CD14-positive monocyte (primary cell): ENCODE measurements at regions not wholly inside any gene's neighbourhood (a gene's known extent, or its start where the extent isn't known, plus 50 kb on each side); places are given as distances from the start of the nearest gene placed in this dataset.

ENCODE experiments used
- DNase-seq, 3 donors: peaks; one replicate each; pipeline ENCODE4 v3.0.0-alpha.2; 2011 to 2022
- H2AFZ ChIP-seq: 2 replicates; pipeline ENCODE4 v1.6.0; 2012; ENCODE audit warnings: mild to moderate bottlenecking, low read depth, low read length, inconsistent platforms; ENCODE audit not compliant: insufficient read depth, poor library complexity, severe bottlenecking
- H3K27ac ChIP-seq, 2 donors: 1 replicate in 1 of 2; 2 replicates in 1 of 2; pipeline ENCODE4 v1.5.1; 2012 to 2013; ENCODE audit warnings: low read length in 2 of 2, control low read depth in 1 of 2, inconsistent platforms in 1 of 2, low read depth in 1 of 2, mild to moderate bottlenecking in 1 of 2
- H3K27me3 ChIP-seq, 2 donors: one replicate each; pipeline versions ENCODE4 v1.6.0 to v1.6.1; 2011 to 2013; ENCODE audit warnings: low read length in 2 of 2; ENCODE audit not compliant: control insufficient read depth in 2 of 2, insufficient read depth in 2 of 2
- H3K36me3 ChIP-seq, 2 donors: replicated peaks in 1 of 2; 1 replicate in 1 of 2; 2 replicates in 1 of 2; pipeline versions ENCODE4 v1.5.1 to v1.6.1; 2012 to 2013; ENCODE audit warnings: low read length in 2 of 2, control low read depth in 1 of 2, inconsistent platforms in 1 of 2, mild to moderate bottlenecking in 1 of 2; ENCODE audit not compliant: insufficient read depth in 2 of 2, control insufficient read depth in 1 of 2
- H3K4me1 ChIP-seq, 2 donors: 1 replicate in 1 of 2; 2 replicates in 1 of 2; pipeline versions ENCODE4 v1.5.1 to v1.6.1; 2012 to 2013; ENCODE audit warnings: low read length in 2 of 2, control low read depth in 1 of 2, inconsistent platforms in 1 of 2, mild to moderate bottlenecking in 1 of 2, moderate library complexity in 1 of 2; ENCODE audit not compliant: insufficient read depth in 2 of 2, control insufficient read depth in 1 of 2
- H3K4me2 ChIP-seq: replicated peaks from 2 replicates; pipeline ENCODE3; 2012; ENCODE audit warnings: low read length, moderate library complexity, mild to moderate bottlenecking; ENCODE audit not compliant: poor library complexity, severe bottlenecking; ENCODE audit errors: extremely low read depth
- H3K4me3 ChIP-seq, 3 experiments: fragments of 200-600 bp in 1 of 3; sonication (generic) in 1 of 3; replicated peaks in 1 of 3; 1 replicate in 2 of 3; 2 replicates in 1 of 3; pipeline ENCODE4 v1.5.1; 2011 to 2013; ENCODE audit warnings: low read length in 3 of 3, mild to moderate bottlenecking in 3 of 3, control low read depth in 2 of 3, low read depth in 2 of 3, inconsistent platforms in 1 of 3, moderate library complexity in 1 of 3
- H3K79me2 ChIP-seq: 2 replicates; pipeline ENCODE4 v1.6.0; 2012; ENCODE audit warnings: mild to moderate bottlenecking, control low read depth, inconsistent platforms, low read length, moderate library complexity; ENCODE audit not compliant: insufficient read depth
- H3K9ac ChIP-seq: 2 replicates; pipeline ENCODE4 v1.6.0; 2017; ENCODE audit warnings: low read length, mild to moderate bottlenecking; ENCODE audit not compliant: insufficient read depth, poor library complexity, severe bottlenecking
- H3K9me3 ChIP-seq, 2 donors: replicated peaks in 1 of 2; 1 replicate in 1 of 2; 2 replicates in 1 of 2; pipeline versions ENCODE4 v1.5.1 to v1.6.1; 2012 to 2013; ENCODE audit warnings: low read length in 2 of 2, control low read depth in 1 of 2; ENCODE audit not compliant: control insufficient read depth in 1 of 2, insufficient read depth in 1 of 2
- H4K20me1 ChIP-seq: 2 replicates; pipeline ENCODE4 v1.6.0; 2012; ENCODE audit warnings: mild to moderate bottlenecking, low read length, control low read depth, moderate library complexity; ENCODE audit not compliant: insufficient read depth
- H3K27ac Mint-ChIP-seq, 7 donors: one replicate each; pipeline ENCODE4 v1.8.0; 2020; ENCODE audit warnings: mild to moderate bottlenecking in 7 of 7, mixed read lengths in 7 of 7, moderate library complexity in 6 of 7, inconsistent platforms in 2 of 7
- H3K27me3 Mint-ChIP-seq, 3 donors: one replicate each; pipeline ENCODE4 v1.8.0; 2021 to 2022; ENCODE audit warnings: low read depth in 3 of 3, mild to moderate bottlenecking in 3 of 3, mixed read lengths in 3 of 3, moderate library complexity in 3 of 3, inconsistent platforms in 1 of 3
- H3K36me3 Mint-ChIP-seq, 2 donors: one replicate each; pipeline ENCODE4 v1.8.0; 2020; ENCODE audit warnings: mixed read lengths in 2 of 2, inconsistent platforms in 1 of 2, mild to moderate bottlenecking in 1 of 2
- H3K4me1 Mint-ChIP-seq: one replicate; pipeline ENCODE4 v1.8.0; 2020; ENCODE audit warnings: mild to moderate bottlenecking, mixed read lengths
- H3K4me3 Mint-ChIP-seq, 2 donors: one replicate each; pipeline ENCODE4 v1.8.0; 2020; ENCODE audit warnings: mild to moderate bottlenecking in 2 of 2, mixed read lengths in 2 of 2, moderate library complexity in 1 of 2
- H3K9me3 Mint-ChIP-seq, 7 donors: one replicate each; pipeline ENCODE4 v1.8.0; 2020 to 2022; ENCODE audit warnings: mixed read lengths in 7 of 7, mild to moderate bottlenecking in 6 of 7, moderate library complexity in 6 of 7, inconsistent platforms in 2 of 7
- CTCF ChIP-seq: fragments of 200-600 bp; IDR thresholded peaks from one replicate; pipeline ENCODE4 v1.8.0; 2022; ENCODE audit warnings: antibody characterized with exemption, mild to moderate bottlenecking
- WGBS: methylation state at CpG from one replicate; pipeline ENCODE4 v1.1.5; 2013; ENCODE audit warnings: missing lambda C conversion rate; ENCODE audit not compliant: insufficient coverage; 5-methylcytosine and 5-hydroxymethylcytosine counted together
- intact Hi-C, 2 donors: fragments of 100-400 bp; cut with micrococcal nuclease; formaldehyde crosslinking; loops; one replicate each; pipeline versions ENCODE4 v1.15.0 to v1.15.1; 2023

- H3K9me3 Mint-ChIP-seq, result peaks cover 0 to 2% (median 0%) of the 10 kb centered on the region in 7 donors
- Histone ChIP-seq H3K79me2 (no peaks in the 10 kb centered on the region), H3K9ac (no peak overlapping the region), H3K9me3 (no peaks in the 10 kb centered on the region), H3K27ac (no peak overlapping the region), H2AFZ (no peak overlapping the region), H3K4me3 (no peak overlapping the region), H3K27me3 (no peaks in the 10 kb centered on the region), H4K20me1 (no peaks in the 10 kb centered on the region), H3K36me3 (no peaks in the 10 kb centered on the region), H3K4me1 (no peaks in the 10 kb centered on the region), H3K4me2 (no peak overlapping the region)
- no peaks in the 10 kb centered on the region for H3K36me3 Mint-ChIP-seq
- intact Hi-C loops, result no loop called here
- H3K4me1 Mint-ChIP-seq, result no peaks in the 10 kb centered on the region
- no peak overlapping the region for H3K4me3 Mint-ChIP-seq
- no CpG with 5 or more reads among the region's 2 CpGs for WGBS
- H3K27me3 Mint-ChIP-seq, result peaks cover 2 to 6% (median 4%) of the 10 kb centered on the region in 3 donors
- no peak for DNase-seq
- TF ChIP-seq CTCF, result no peak
- no peak overlapping the region for H3K27ac Mint-ChIP-seq
Measured at GRCh38 chr16:54993106-54993895, 62.6 kb downstream of the IRX5 start.

- intact Hi-C loops, result no loop called here
- Mint-ChIP-seq H3K9me3 (peaks cover 0 to 2% (median 0%) of the 10 kb centered on the region in 7 donors), H3K36me3 (no peaks in the 10 kb centered on the region), H3K4me3 (no peak overlapping the region), H3K27me3 (peaks cover 4 to 6% (median 4%) of the 10 kb centered on the region in 3 donors), H3K27ac (no peak overlapping the region), H3K4me1 (no peaks in the 10 kb centered on the region)
- no peaks in the 10 kb centered on the region for H3K27me3 ChIP-seq
- no peaks in the 10 kb centered on the region for H3K4me1 ChIP-seq
- H3K36me3 ChIP-seq, result no peaks in the 10 kb centered on the region
- no peak overlapping the region for H2AFZ ChIP-seq
- H3K4me3 ChIP-seq, result no peak overlapping the region
- DNase-seq, result no peak
- no peak overlapping the region for H3K9ac ChIP-seq
- no peak overlapping the region for H3K27ac ChIP-seq
- no peak overlapping the region for H3K4me2 ChIP-seq
- 80% methylated on average over 3 of the region's 7 CpGs for WGBS
- H3K9me3 ChIP-seq, result no peaks in the 10 kb centered on the region
- no peak for TF ChIP-seq CTCF
- H4K20me1 ChIP-seq, result no peaks in the 10 kb centered on the region
- no peaks in the 10 kb centered on the region for H3K79me2 ChIP-seq
Measured at GRCh38 chr16:54996186-54996585, 65.5 kb downstream of the IRX5 start.
